K562 (cell line): ENCODE measurements at regions not wholly inside any gene's neighbourhood (a gene's known extent, or its start where the extent isn't known, plus 50 kb on each side); places are given as distances from the start of the nearest gene placed in this dataset.

ENCODE experiments used
- ATF3 ChIP-seq, 2 experiments: fragments of 450-650 bp in 1 of 2; sonication (generic) in 1 of 2; formaldehyde crosslinking in 1 of 2; IDR thresholded peaks in 1 of 2; conservative IDR thresholded peaks in 1 of 2; 2 replicates each; pipeline versions ENCODE4 v1.6.1 to v1.8.1; 2016 to 2023; ENCODE audit warnings: mild to moderate bottlenecking in 2 of 2, moderate library complexity in 2 of 2, inconsistent platforms in 1 of 2, missing genetic modification reagents in 1 of 2
- CBX1 ChIP-seq: sonication (generic); IDR thresholded peaks from 2 replicates; pipeline ENCODE4 v1.6.1; 2016; ENCODE audit warnings: antibody characterized with exemption, low read depth, mild to moderate bottlenecking
- CREB5 ChIP-seq: fragments of 250-450 bp; sonication (Bioruptor Pico); IDR thresholded peaks from 2 replicates; pipeline ENCODE4 v1.5.0; 2020; ENCODE audit warnings: mild to moderate bottlenecking
- DDX20 ChIP-seq: fragments of 450-650 bp; IDR thresholded peaks from 2 replicates; pipeline ENCODE4 v1.6.1; 2016; ENCODE audit warnings: missing genetic modification characterization, low read depth, mild to moderate bottlenecking, missing compliant biosample characterization, moderate library complexity
- E2F4 ChIP-seq: sonication (generic); formaldehyde crosslinking; IDR thresholded peaks from 2 replicates; pipeline ENCODE4 v1.8.0; 2022; ENCODE audit warnings: mild to moderate bottlenecking, low read depth, missing genetic modification reagents
- FOXP4 ChIP-seq: sonication (generic); formaldehyde crosslinking; IDR thresholded peaks from 2 replicates; pipeline ENCODE4 v1.8.0; 2022; ENCODE audit warnings: mild to moderate bottlenecking, missing genetic modification reagents, borderline replicate concordance
- GATAD2B ChIP-seq: fragments of 450-650 bp; IDR thresholded peaks from 2 replicates; pipeline ENCODE4 v1.6.1; 2017; ENCODE audit warnings: mild to moderate bottlenecking, borderline replicate concordance
- HDGF ChIP-seq: fragments of 450-650 bp; IDR thresholded peaks from 2 replicates; pipeline ENCODE4 v1.6.1; 2016
- HEY1 ChIP-seq: fragments of 250-450 bp; sonication (Bioruptor Pico); IDR thresholded peaks from 2 replicates; pipeline ENCODE4 v1.5.0; 2020; ENCODE audit warnings: mild to moderate bottlenecking, moderate library complexity, borderline replicate concordance
- MAFK ChIP-seq: IDR thresholded peaks from 2 replicates; pipeline ENCODE4 v1.6.1; 2011; ENCODE audit warnings: low read length, improper control_type of control experiment
- NFRKB ChIP-seq: fragments of 450-650 bp; IDR thresholded peaks from 2 replicates; pipeline ENCODE4 v1.6.1; 2016; ENCODE audit warnings: low read depth
- POU5F1 ChIP-seq: fragments of 150-350 bp; IDR thresholded peaks from 2 replicates; pipeline ENCODE4 v1.6.1; 2014; ENCODE audit warnings: borderline replicate concordance, low read length, low read depth, mild to moderate bottlenecking; ENCODE audit not compliant: partially characterized antibody
- RB1 ChIP-seq: fragments of 450-650 bp; IDR thresholded peaks from 2 replicates; pipeline ENCODE4 v1.6.1; 2017; ENCODE audit warnings: low read depth, mild to moderate bottlenecking
- RBM39 ChIP-seq: fragments of 200-400 bp; formaldehyde crosslinking; optimal IDR thresholded peaks from 2 replicates; pipeline ENCODE3; 2018; ENCODE audit warnings: low read depth, low read length
- SP2 ChIP-seq: IDR thresholded peaks from 2 replicates; pipeline ENCODE4 v1.6.1; 2011; ENCODE audit warnings: mild to moderate bottlenecking, low read depth, low read length, moderate library complexity; ENCODE audit not compliant: poor library complexity, severe bottlenecking; ENCODE audit errors: extremely low read depth
- ZBTB5 ChIP-seq: fragments of 450-650 bp; IDR thresholded peaks from 2 replicates; pipeline ENCODE4 v1.6.1; 2017; ENCODE audit warnings: antibody characterized with exemption
- ZC3H4 ChIP-seq: sonication (generic); formaldehyde crosslinking; IDR thresholded peaks from 2 replicates; pipeline ENCODE4 v1.9.0; 2021; ENCODE audit warnings: missing genetic modification reagents, borderline replicate concordance
- ZNF174 ChIP-seq: fragments of 250-450 bp; sonication (Bioruptor Pico); IDR thresholded peaks from 2 replicates; pipeline ENCODE4 v1.4.0; 2020; ENCODE audit warnings: mild to moderate bottlenecking
- ZNF239 ChIP-seq: fragments of 250-450 bp; sonication (Bioruptor Pico); IDR thresholded peaks from 2 replicates; pipeline ENCODE4 v1.4.0; 2020; ENCODE audit warnings: mild to moderate bottlenecking

- TF ChIP-seq SP2 (no peak), FOXP4 (CRISPR knock-in tag) (no peak), ATF3 (IDR thresholded peaks at IDR 0.05) (peak; percentile 100), ATF3 (CRISPR knock-in tag; conservative IDR thresholded peaks at IDR 0.05) (peak; percentile 99), ZNF239 (CRISPR knock-in tag) (no peak), HDGF (no peak), CBX1 (no peak; the same call in 1 of the 2 replicates), DDX20 (tag) (no peak), ZNF174 (CRISPR knock-in tag) (no peak), ZBTB5 (no peak), ZC3H4 (CRISPR knock-in tag) (no peak), CREB5 (CRISPR knock-in tag) (no peak), POU5F1 (no peak), RB1 (no peak), E2F4 (CRISPR knock-in tag) (no peak), GATAD2B (no peak), HEY1 (no peak), MAFK (peak; percentile 98), NFRKB (no peak), RBM39 (no peak)
Measured at GRCh38 chr3:72270072-72270681, 485.2 kb upstream of the PROK2 start (continued).
